ENCODE measurements at regions not wholly inside any gene's neighbourhood (a gene's known extent, or its start where the extent isn't known, plus 50 kb on each side); places are given as distances from the start of the nearest gene placed in this dataset.
"Not testable (repeated sequence)": the region's sequence is repeated elsewhere in the genome, so short reads cannot be mapped to it uniquely, and the experiment has no call there.

- no peak for DNase-seq
Measured at GRCh38 chr14:55900749-55901148, 217.5 kb upstream of the PELI2 start.

DNA sequence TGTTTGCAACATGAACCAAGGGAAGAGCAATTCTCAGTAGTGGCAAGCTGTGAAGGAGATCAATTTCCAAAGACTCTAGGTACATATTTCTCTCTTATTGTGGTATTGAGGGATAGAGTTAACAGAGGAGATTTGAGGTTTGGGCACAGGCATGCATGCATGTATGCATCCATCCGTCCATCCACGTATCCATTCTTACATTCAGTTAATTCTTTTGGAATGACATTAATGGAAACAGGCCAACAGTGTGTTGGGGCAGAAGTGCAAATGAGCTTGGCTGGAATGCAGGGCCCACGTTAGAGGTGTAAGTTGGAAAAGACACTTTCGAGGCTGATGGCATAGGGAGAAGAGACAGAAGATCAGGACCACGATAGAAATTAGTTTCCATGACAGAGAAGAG, 216.9 kb upstream of the PELI2 start:
- DNase-seq = no peak

- DNase-seq = no peak
Measured at GRCh38 chr14:55902241-55902640, 216.0 kb upstream of the PELI2 start.

GRCh38 chr14:55904086-55904485, 214.1 kb upstream of the PELI2 start:
- DNase-seq = no peak

DNA sequence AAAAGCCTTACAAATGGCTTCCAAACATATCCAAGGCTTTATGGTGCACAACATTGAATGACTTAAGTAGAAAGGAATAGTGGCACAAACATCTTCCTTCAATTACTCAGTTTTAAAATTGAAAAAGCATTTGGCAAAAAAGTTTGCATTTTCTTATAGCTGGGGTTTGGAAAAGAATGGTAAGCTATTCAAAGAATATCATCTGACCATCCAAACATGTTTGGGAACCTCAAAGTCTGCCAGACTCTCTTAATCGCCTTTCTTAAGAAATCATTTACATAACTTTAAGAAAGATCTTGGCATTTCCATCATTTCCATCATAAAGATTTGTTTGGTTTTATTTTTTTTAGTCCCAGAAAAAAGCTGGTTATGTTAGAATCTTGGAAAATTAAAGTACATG, 210.1 kb upstream of the PELI2 start:
- DNase-seq = no peak

GRCh38 chr14:55909879-55910278, 208.3 kb upstream of the PELI2 start:
- DNase-seq = no peak

- DNase-seq = no peak
Measured at GRCh38 chr14:55910601-55911243, 207.5 kb upstream of the PELI2 start.

GRCh38 chr14:55911776-55912175, 206.4 kb upstream of the PELI2 start:
- DNase-seq = no peak

GRCh38 chr14:55912344-55912743, 205.9 kb upstream of the PELI2 start:
- DNase-seq = no peak

GRCh38 chr14:55913324-55914025, 204.7 kb upstream of the PELI2 start:
- DNase-seq = no peak

GRCh38 chr14:55914771-55915170, 203.4 kb upstream of the PELI2 start:
- DNase-seq = no peak

DNA sequence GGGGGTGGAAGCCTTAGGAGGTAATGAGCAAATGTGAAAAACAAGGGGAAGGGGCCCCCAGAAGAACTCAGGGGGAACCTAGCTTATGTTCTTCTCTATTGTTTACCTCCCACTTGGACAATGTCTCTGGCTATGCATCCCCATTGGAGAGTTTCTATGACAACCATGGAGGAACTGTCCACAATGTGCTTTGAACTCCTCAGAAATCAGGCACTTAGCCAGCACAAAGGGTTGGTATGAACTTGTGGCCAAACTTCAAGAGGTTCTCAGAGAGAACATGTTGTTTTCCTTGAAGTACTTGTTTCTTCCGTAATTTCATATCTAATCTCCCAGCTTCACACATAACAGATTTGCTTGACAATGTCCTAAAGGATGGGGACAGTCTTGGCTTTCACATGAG, 202.8 kb upstream of the PELI2 start:
- no peak for DNase-seq

- not testable (repeated sequence) for DNase-seq
Measured at GRCh38 chr14:55919800-55920199, 198.4 kb upstream of the PELI2 start.

- no peak for DNase-seq
Measured at GRCh38 chr14:55921511-55921910, 196.7 kb upstream of the PELI2 start.

DNA sequence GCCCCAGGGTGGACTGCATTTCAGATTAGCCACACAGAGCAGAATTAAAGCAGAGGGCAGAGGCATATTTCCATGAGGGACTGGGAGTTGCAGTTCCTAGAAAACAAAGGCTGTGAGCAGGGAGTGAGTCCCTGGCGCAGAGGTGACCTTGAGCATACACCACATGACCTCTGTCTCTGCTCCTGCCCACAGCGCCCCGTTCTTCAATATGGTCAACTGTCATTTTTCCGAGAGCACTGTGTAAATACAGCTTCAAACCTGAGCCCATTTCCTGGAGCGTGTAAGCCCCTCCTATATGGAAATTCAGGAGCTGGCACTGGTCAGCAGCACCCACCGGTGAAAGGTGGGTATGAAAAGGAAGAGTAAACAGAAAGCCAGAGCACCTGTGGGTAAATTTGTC, 192.2 kb upstream of the PELI2 start:
- no peak for DNase-seq

- no peak for DNase-seq
Measured at GRCh38 chr14:55927028-55927427, 191.2 kb upstream of the PELI2 start.

- DNase-seq = no peak
Measured at GRCh38 chr14:55928276-55928675, 189.9 kb upstream of the PELI2 start.

- no peak for DNase-seq
Measured at GRCh38 chr14:55929136-55929535, 189.1 kb upstream of the PELI2 start.

- no peak for DNase-seq
Measured at GRCh38 chr14:55930016-55930784, 188.0 kb upstream of the PELI2 start.

- DNase-seq = no peak
Measured at GRCh38 chr14:55936691-55937090, 181.5 kb upstream of the PELI2 start.

DNA sequence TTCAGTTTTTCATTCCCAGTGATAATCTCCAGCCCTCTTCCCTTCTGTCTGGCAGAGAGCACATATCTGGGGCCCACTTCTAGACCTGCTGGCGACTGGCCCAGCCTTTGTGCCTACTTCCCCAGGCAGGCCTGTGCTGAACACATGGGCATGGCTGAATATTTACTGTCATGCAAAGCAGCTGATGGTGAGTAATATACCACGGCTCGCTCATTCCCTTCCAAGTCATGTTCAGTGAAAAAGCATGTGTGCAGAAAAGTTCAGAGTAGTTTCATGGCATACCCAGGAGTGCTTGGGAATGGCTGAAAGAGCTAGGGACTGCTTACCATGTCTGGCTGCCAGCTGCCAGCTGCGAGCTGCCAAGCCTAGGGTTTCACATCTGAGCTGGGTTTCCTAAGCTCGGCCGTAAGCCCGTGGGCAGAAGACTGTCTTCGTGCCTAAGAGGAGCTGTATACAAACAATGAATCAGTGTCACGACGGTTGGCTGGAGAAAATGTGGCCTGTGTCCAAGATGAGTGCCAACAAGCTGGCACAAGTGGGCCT, 179.9 kb upstream of the PELI2 start:
- DNase-seq = no peak

- DNase-seq = no peak
Measured at GRCh38 chr14:55942076-55942654, 176.0 kb upstream of the PELI2 start.

- no peak for DNase-seq
Measured at GRCh38 chr14:55942826-55943225, 175.4 kb upstream of the PELI2 start.
